Endothelial cell of umbilical vein (primary cell): ENCODE measurements at regions not wholly inside any gene's neighbourhood (a gene's known extent, or its start where the extent isn't known, plus 50 kb on each side); places are given as distances from the start of the nearest gene placed in this dataset.

ENCODE experiments used
- CTCF ChIP-seq, 2 donors: IDR thresholded peaks; 1 replicate in 1 of 2; 2 replicates in 1 of 2; pipeline ENCODE4 v1.5.1; 2011; ENCODE audit warnings: low read length in 2 of 2, mild to moderate bottlenecking in 2 of 2, moderate library complexity in 2 of 2, control low read depth in 1 of 2, inconsistent platforms in 1 of 2, low read depth in 1 of 2; ENCODE audit not compliant: insufficient read depth in 1 of 2; ENCODE audit errors: extremely low read depth in 1 of 2
- EZH2 ChIP-seq: IDR thresholded peaks from 2 replicates; pipeline ENCODE4 v1.6.1; 2012; ENCODE audit warnings: borderline replicate concordance, low read depth, mild to moderate bottlenecking, moderate library complexity, low read length, inconsistent platforms; ENCODE audit not compliant: severe bottlenecking
- FOS ChIP-seq: IDR thresholded peaks from 2 replicates; pipeline ENCODE4 v1.6.1; 2011; ENCODE audit warnings: mild to moderate bottlenecking, low read length, moderate library complexity, borderline replicate concordance; ENCODE audit not compliant: insufficient read depth
- JUN ChIP-seq: IDR thresholded peaks from 2 replicates; pipeline ENCODE4 v1.6.1; 2011; ENCODE audit warnings: borderline replicate concordance, low read depth; ENCODE audit not compliant: insufficient read length, insufficient read depth
- MAX ChIP-seq: IDR thresholded peaks from 2 replicates; pipeline ENCODE4 v1.6.1; 2011; ENCODE audit not compliant: insufficient read depth, insufficient read length
- POLR2A ChIP-seq: IDR thresholded peaks from 2 replicates; pipeline ENCODE4 v1.6.1; 2012; ENCODE audit warnings: low read depth, mild to moderate bottlenecking, control low read depth, low read length

GRCh38 chr16:61412562-61412961 is 623.7 kb downstream of the CDH8 start:
- TF ChIP-seq JUN = no peak
- TF ChIP-seq CTCF (IDR thresholded peaks at IDR 0.05; ENCODE audit: extremely low read depth in 1 of 2, insufficient read depth in 1 of 2, low read depth in 1 of 2, low read length in 2 of 2) = no peak
- no peak for TF ChIP-seq POLR2A
- TF ChIP-seq EZH2 = no peak
- no peak for TF ChIP-seq FOS
- no peak for TF ChIP-seq MAX
